ENCODE measurements at regions not wholly inside any gene's neighbourhood (a gene's known extent, or its start where the extent isn't known, plus 50 kb on each side); places are given as distances from the start of the nearest gene placed in this dataset.
A peak's percentile ranks its signal among the peaks of the same experiment; 100 is the strongest.

- H4K20me1 ChIP-seq, result no peaks in the 10 kb centered on the region
- H3K4me2 ChIP-seq, result peak overlapping the region; percentile 82; the same call in 1 of the 2 replicates
- H3K4me3 ChIP-seq, result no peak overlapping the region
- no peaks in the 10 kb centered on the region for H3K27me3 ChIP-seq
- no peak overlapping the region for H3K9ac ChIP-seq
- no peak for TF ChIP-seq Cebpa-rat (IDR thresholded peaks at IDR 0.05)
- H3K4me1 ChIP-seq, result peaks cover 29% of the 10 kb centered on the region
- no peak overlapping the region for H3K27ac ChIP-seq
- H3K9me3 ChIP-seq, result no peaks in the 10 kb centered on the region
- no peaks in the 10 kb centered on the region for H3K36me3 ChIP-seq
Measured at GRCh38 chr6:167467793-167468431, 143.0 kb downstream of the TTLL2 start.

DNA sequence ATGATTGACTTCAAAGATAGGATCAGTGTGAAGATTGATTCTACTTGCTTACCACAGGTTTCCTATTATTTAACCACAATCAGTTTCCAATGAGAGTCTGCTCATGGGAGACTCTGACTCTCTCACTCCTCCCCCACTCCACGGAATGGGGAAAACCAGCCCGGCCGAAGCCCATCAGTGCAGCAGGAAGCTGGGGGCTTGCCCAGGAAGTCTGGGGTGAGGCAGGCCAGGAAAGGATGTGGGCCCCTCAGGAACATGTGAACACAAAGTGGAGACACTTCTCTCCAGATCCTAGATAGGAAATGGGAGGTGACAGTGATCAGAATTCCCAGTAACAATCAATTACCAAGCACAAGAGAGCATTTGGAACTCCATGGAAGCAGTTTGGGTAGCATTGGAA is 144.2 kb downstream of the TTLL2 start:
- Histone ChIP-seq H3K4me3 (no peak overlapping the region), H3K27me3 (no peaks in the 10 kb centered on the region), H3K4me1 (peaks cover 29% of the 10 kb centered on the region), H3K27ac (no peak overlapping the region), H3K4me2 (peak overlapping the region; percentile 82), H3K9ac (no peak overlapping the region), H4K20me1 (no peaks in the 10 kb centered on the region), H3K9me3 (no peaks in the 10 kb centered on the region), H3K36me3 (no peaks in the 10 kb centered on the region)
- no peak for TF ChIP-seq Cebpa-rat (IDR thresholded peaks at IDR 0.05)

GRCh38 chr6:167469672-167470071 is 144.8 kb downstream of the TTLL2 start:
- H3K4me3 ChIP-seq, result no peak overlapping the region
- H3K36me3 ChIP-seq, result no peaks in the 10 kb centered on the region
- TF ChIP-seq Cebpa-rat (IDR thresholded peaks at IDR 0.05), result no peak
- no peaks in the 10 kb centered on the region for H3K9me3 ChIP-seq
- H3K27ac ChIP-seq, result no peak overlapping the region
- peak overlapping the region; percentile 82 for H3K4me2 ChIP-seq
- no peak overlapping the region for H3K9ac ChIP-seq
- no peaks in the 10 kb centered on the region for H3K27me3 ChIP-seq
- H4K20me1 ChIP-seq, result no peaks in the 10 kb centered on the region
- peaks cover 29% of the 10 kb centered on the region for H3K4me1 ChIP-seq

DNA sequence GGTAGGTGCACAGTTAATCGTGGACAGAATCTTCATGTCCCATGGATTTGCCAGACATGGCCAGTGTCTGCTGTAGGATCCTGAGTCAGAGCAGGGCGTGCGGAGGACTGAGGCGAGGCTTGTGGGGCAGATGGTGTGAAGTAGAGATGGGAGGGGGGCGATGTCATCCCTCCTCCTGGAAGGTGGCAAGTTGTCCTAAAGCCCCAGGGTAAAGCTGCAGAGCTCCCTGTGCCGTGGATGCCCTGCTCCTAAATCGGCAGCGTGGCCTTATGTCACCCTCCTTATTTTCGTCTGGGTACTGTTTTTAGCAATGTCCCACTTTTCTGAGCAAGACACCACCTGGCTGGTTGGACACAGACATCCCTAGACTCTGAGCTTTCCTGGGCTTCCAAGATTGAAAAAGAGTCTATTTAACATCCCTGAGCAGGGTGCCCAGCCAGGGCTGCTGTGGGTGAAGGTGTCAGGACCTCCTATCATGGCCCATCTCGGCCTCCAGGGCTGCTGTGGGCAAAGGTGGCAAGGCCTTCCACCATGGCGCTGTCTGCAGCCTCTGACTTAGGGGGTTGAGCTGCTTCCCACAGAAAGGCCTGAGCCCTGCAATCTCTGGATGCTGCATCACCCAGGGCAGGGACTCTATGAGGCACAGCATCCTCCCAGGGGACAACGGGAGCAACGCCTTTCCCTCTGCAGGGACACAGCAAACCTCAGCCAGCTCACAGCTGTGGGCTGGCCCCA is 145.4 kb downstream of the TTLL2 start:
- Histone ChIP-seq H3K9ac (no peak overlapping the region), H3K4me3 (no peak overlapping the region), H3K27me3 (no peaks in the 10 kb centered on the region), H3K4me2 (peak overlapping the region; percentile 82), H3K27ac (no peak overlapping the region), H4K20me1 (no peaks in the 10 kb centered on the region), H3K36me3 (no peaks in the 10 kb centered on the region), H3K4me1 (peaks cover 29% of the 10 kb centered on the region), H3K9me3 (no peaks in the 10 kb centered on the region)
- TF ChIP-seq Cebpa-rat (IDR thresholded peaks at IDR 0.05), result no peak

DNA sequence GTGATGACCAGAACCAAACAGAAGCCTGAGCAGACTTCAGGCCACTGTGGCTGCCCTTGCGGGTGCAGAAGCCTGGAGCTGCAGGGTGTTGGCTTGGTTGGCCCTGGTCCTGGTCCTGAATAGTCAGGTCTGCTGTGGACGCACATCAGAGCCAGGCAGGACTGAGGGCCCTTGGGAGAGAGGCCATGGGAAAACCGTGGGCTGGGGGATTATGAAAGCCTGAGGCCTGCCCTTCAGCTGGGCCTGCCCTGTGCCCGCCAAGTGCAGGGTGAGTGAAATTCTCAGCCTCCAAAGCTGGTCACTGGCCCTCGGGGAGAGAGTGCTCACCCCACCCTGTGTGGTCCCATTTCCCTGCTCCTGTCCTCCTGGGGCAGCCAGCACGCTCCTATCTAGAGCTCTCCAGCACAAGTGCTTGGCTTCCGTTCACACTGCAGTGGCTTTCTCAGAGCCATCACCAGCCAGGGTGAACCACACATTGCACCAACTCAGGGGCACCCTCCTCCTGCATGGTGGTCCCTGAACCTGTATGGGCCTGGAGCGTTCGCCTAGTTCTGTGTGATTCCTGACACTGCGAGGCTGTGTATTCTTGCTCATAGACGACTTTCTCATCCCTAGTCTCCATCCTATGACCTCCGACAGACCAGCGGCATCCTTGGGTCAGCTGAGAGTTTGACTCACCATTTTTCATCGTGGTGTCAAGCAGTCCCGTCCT is 146.1 kb downstream of the TTLL2 start:
- Histone ChIP-seq H3K4me1 (peaks cover 29% of the 10 kb centered on the region), H3K27me3 (no peaks in the 10 kb centered on the region), H4K20me1 (no peaks in the 10 kb centered on the region), H3K9me3 (no peaks in the 10 kb centered on the region), H3K4me2 (peak overlapping the region; percentile 82; the same call in 1 of the 2 replicates), H3K9ac (no peak overlapping the region), H3K27ac (no peak overlapping the region), H3K36me3 (no peaks in the 10 kb centered on the region), H3K4me3 (no peak overlapping the region)
- no peak for TF ChIP-seq Cebpa-rat (IDR thresholded peaks at IDR 0.05)

GRCh38 chr6:167471548-167471930 is 146.7 kb downstream of the TTLL2 start:
- Histone ChIP-seq H3K36me3 (no peaks in the 10 kb centered on the region), H3K4me2 (no peak overlapping the region), H3K4me1 (peaks cover 29% of the 10 kb centered on the region), H4K20me1 (no peaks in the 10 kb centered on the region), H3K9me3 (no peaks in the 10 kb centered on the region), H3K9ac (no peak overlapping the region), H3K27me3 (no peaks in the 10 kb centered on the region), H3K27ac (no peak overlapping the region), H3K4me3 (no peak overlapping the region)
- no peak for TF ChIP-seq Cebpa-rat (IDR thresholded peaks at IDR 0.05)

GRCh38 chr6:167472148-167472547 is 147.3 kb downstream of the TTLL2 start:
- no peaks in the 10 kb centered on the region for H3K27me3 ChIP-seq
- H3K36me3 ChIP-seq, result no peaks in the 10 kb centered on the region
- no peak overlapping the region for H3K27ac ChIP-seq
- no peak overlapping the region for H3K4me3 ChIP-seq
- TF ChIP-seq Cebpa-rat (IDR thresholded peaks at IDR 0.05), result no peak
- no peak overlapping the region for H3K9ac ChIP-seq
- no peak overlapping the region for H3K4me2 ChIP-seq
- H4K20me1 ChIP-seq, result no peaks in the 10 kb centered on the region
- no peaks in the 10 kb centered on the region for H3K9me3 ChIP-seq
- H3K4me1 ChIP-seq, result peaks cover 33% of the 10 kb centered on the region

- Histone ChIP-seq H3K4me2 (no peak overlapping the region), H3K27ac (no peak overlapping the region), H3K9me3 (no peaks in the 10 kb centered on the region), H3K4me1 (peaks cover 34% of the 10 kb centered on the region), H3K27me3 (no peaks in the 10 kb centered on the region), H3K36me3 (no peaks in the 10 kb centered on the region), H3K4me3 (no peak overlapping the region), H4K20me1 (no peaks in the 10 kb centered on the region), H3K9ac (no peak overlapping the region)
- TF ChIP-seq Cebpa-rat (IDR thresholded peaks at IDR 0.05), result no peak
Measured at GRCh38 chr6:167472880-167473279, 148.0 kb downstream of the TTLL2 start.

GRCh38 chr6:167474171-167474570 is 149.3 kb downstream of the TTLL2 start:
- Histone ChIP-seq H3K9me3 (no peaks in the 10 kb centered on the region), H3K27me3 (no peaks in the 10 kb centered on the region), H3K4me2 (no peak overlapping the region), H3K36me3 (no peaks in the 10 kb centered on the region), H3K9ac (no peak overlapping the region), H3K27ac (no peak overlapping the region), H3K4me3 (no peak overlapping the region), H4K20me1 (no peaks in the 10 kb centered on the region), H3K4me1 (peaks cover 27% of the 10 kb centered on the region)
- no peak for TF ChIP-seq Cebpa-rat (IDR thresholded peaks at IDR 0.05)

DNA sequence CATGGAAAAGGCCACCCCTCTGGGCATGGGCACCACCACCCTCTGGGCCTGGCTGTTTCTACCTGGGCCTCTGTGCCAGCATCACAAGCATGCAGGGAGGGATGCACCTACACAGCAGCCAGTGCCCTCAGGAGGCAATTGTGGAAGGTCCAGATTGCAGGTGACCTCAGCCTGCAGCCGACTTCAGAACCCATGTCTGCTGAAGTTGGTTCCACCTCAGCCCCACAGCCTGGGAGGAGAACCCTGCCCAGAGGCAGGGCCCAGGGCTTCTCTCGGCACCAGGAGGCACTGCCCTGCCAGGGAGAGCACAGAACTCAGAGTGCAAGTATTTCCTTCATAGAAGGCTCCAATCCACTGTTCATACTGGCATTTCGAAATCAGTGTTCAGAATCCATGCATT is 149.8 kb downstream of the TTLL2 start:
- no peak for TF ChIP-seq Cebpa-rat (IDR thresholded peaks at IDR 0.05)

More for the DNA sequence above, 149.8 kb downstream of the TTLL2 start:
- Histone ChIP-seq H3K27me3 (no peaks in the 10 kb centered on the region), H3K4me3 (no peak overlapping the region), H3K4me2 (no peak overlapping the region), H3K27ac (no peak overlapping the region), H4K20me1 (no peaks in the 10 kb centered on the region), H3K9me3 (no peaks in the 10 kb centered on the region), H3K9ac (no peak overlapping the region), H3K36me3 (no peaks in the 10 kb centered on the region), H3K4me1 (peaks cover 27% of the 10 kb centered on the region)

Measured in BLaER1 (cell line).